Endodermal cell (in vitro differentiated cells): ENCODE measurements at regions not wholly inside any gene's neighbourhood (a gene's known extent, or its start where the extent isn't known, plus 50 kb on each side); places are given as distances from the start of the nearest gene placed in this dataset.

Experiments used
- DNase-seq: peaks from one replicate; pipeline ENCODE4 v3.0.0-alpha.2; 2017
- H3K27ac ChIP-seq: 2 replicates; pipeline ENCODE4 v1.5.1; 2013; ENCODE audit warnings: mild to moderate bottlenecking, low read depth, low read length, moderate library complexity
- H3K27me3 ChIP-seq: 2 replicates; pipeline ENCODE4 v1.6.1; 2013; ENCODE audit warnings: mild to moderate bottlenecking, low read length, moderate library complexity; ENCODE audit not compliant: insufficient read depth, control insufficient read depth, poor library complexity, severe bottlenecking
- H3K36me3 ChIP-seq: 2 replicates; pipeline ENCODE4 v1.7.0; 2013; ENCODE audit warnings: mild to moderate bottlenecking, low read length, moderate library complexity; ENCODE audit not compliant: control insufficient read depth, insufficient read depth
- H3K4me1 ChIP-seq: one replicate; pipeline ENCODE4 v1.7.0; 2013; ENCODE audit warnings: low read length; ENCODE audit not compliant: control insufficient read depth, insufficient read depth
- H3K4me3 ChIP-seq: 2 replicates; pipeline ENCODE4 v1.5.1; 2013; ENCODE audit warnings: mild to moderate bottlenecking, low read length, moderate library complexity
- H3K9ac ChIP-seq: 2 replicates; pipeline ENCODE4 v1.6.1; 2013; ENCODE audit warnings: mild to moderate bottlenecking, low read length, moderate library complexity; ENCODE audit not compliant: poor library complexity, severe bottlenecking; ENCODE audit errors: extremely low read depth
- H3K9me3 ChIP-seq: 2 replicates; pipeline ENCODE4 v1.6.1; 2013; ENCODE audit warnings: mild to moderate bottlenecking, low read length, moderate library complexity; ENCODE audit not compliant: control insufficient read depth
- H3K27ac Mint-ChIP-seq: 2 replicates; pipeline ENCODE4 v1.8.0; 2020; ENCODE audit warnings: mixed read lengths
- H3K27me3 Mint-ChIP-seq: 2 replicates; pipeline ENCODE4 v1.8.0; 2021; ENCODE audit warnings: mild to moderate bottlenecking, mixed read lengths; ENCODE audit not compliant: insufficient read depth
- H3K36me3 Mint-ChIP-seq: 2 replicates; pipeline ENCODE4 v1.8.0; 2020; ENCODE audit warnings: low read depth, mixed read lengths
- H3K4me1 Mint-ChIP-seq: 2 replicates; pipeline ENCODE4 v1.8.0; 2020; ENCODE audit warnings: mixed read lengths
- H3K4me3 Mint-ChIP-seq: 2 replicates; pipeline ENCODE4 v1.8.0; 2020; ENCODE audit warnings: mild to moderate bottlenecking, moderate library complexity, mixed read lengths
- H3K9me3 Mint-ChIP-seq: 2 replicates; pipeline ENCODE4 v1.8.0; 2020; ENCODE audit warnings: mild to moderate bottlenecking, mixed read lengths
- CTCF ChIP-seq: fragments of 200-600 bp; sonication (generic); conservative IDR thresholded peaks from 2 replicates; pipeline ENCODE4 v1.5.0; 2021; ENCODE audit warnings: antibody characterized with exemption, mild to moderate bottlenecking
- WGBS, 2 experiments: methylation state at CpG; one replicate each; pipeline versions ENCODE4 v1.1.5 to v1.1.7; 2013; ENCODE audit warnings: missing lambda C conversion rate in 2 of 2, mixed read lengths in 1 of 2; ENCODE audit not compliant: insufficient coverage in 1 of 2, insufficient read length in 1 of 2; 5-methylcytosine and 5-hydroxymethylcytosine counted together

GRCh38 chrX:46072372-46072771 is 472.8 kb downstream of the ZNF674 start:
- WGBS, 2 experiments, result 91% methylated on average over 2 of the region's 2 CpGs; no CpG with 5 or more reads in 1 of the 2 experiments
- no peaks in the 10 kb centered on the region for H3K36me3 Mint-ChIP-seq
- H3K27ac Mint-ChIP-seq, result no peak overlapping the region
- H3K4me1 ChIP-seq, result no peaks in the 10 kb centered on the region
- no peaks in the 10 kb centered on the region for H3K4me1 Mint-ChIP-seq
- peaks cover 58% of the 10 kb centered on the region for H3K9me3 Mint-ChIP-seq
- no peaks in the 10 kb centered on the region for H3K9me3 ChIP-seq
- no peaks in the 10 kb centered on the region for H3K27me3 ChIP-seq
- no peak overlapping the region for H3K9ac ChIP-seq
- H3K27ac ChIP-seq, result no peak overlapping the region
- H3K4me3 ChIP-seq, result no peak overlapping the region
- TF ChIP-seq CTCF, result no peak
- no peaks in the 10 kb centered on the region for H3K36me3 ChIP-seq
- no peak for DNase-seq
- H3K4me3 Mint-ChIP-seq, result no peak overlapping the region
- H3K27me3 Mint-ChIP-seq, result no peaks in the 10 kb centered on the region

GRCh38 chrX:46070421-46070820 is 474.8 kb downstream of the ZNF674 start:
- Histone ChIP-seq H3K36me3 (no peaks in the 10 kb centered on the region), H3K4me1 (no peaks in the 10 kb centered on the region), H3K27ac (no peak overlapping the region), H3K9ac (no peak overlapping the region), H3K27me3 (no peaks in the 10 kb centered on the region), H3K9me3 (peaks cover 7% of the 10 kb centered on the region), H3K4me3 (no peak overlapping the region)
- no peak overlapping the region for H3K4me3 Mint-ChIP-seq
- H3K36me3 Mint-ChIP-seq, result no peaks in the 10 kb centered on the region
- no peak for DNase-seq
- no peak overlapping the region for H3K27ac Mint-ChIP-seq
- H3K27me3 Mint-ChIP-seq, result no peaks in the 10 kb centered on the region
- no peaks in the 10 kb centered on the region for H3K4me1 Mint-ChIP-seq
- TF ChIP-seq CTCF, result no peak
- H3K9me3 Mint-ChIP-seq, result peaks cover 52% of the 10 kb centered on the region

GRCh38 chrX:46059316-46059715 is 485.9 kb downstream of the ZNF674 start:
- H3K27ac Mint-ChIP-seq, result no peak overlapping the region
- Histone ChIP-seq H3K9me3 (no peaks in the 10 kb centered on the region), H3K4me1 (no peaks in the 10 kb centered on the region), H3K27me3 (no peaks in the 10 kb centered on the region), H3K36me3 (no peaks in the 10 kb centered on the region), H3K9ac (no peak overlapping the region), H3K4me3 (no peak overlapping the region), H3K27ac (no peak overlapping the region)
- H3K9me3 Mint-ChIP-seq, result peaks cover 82% of the 10 kb centered on the region
- H3K27me3 Mint-ChIP-seq, result no peaks in the 10 kb centered on the region
- no peak for DNase-seq
- H3K4me3 Mint-ChIP-seq, result no peak overlapping the region
- no peaks in the 10 kb centered on the region for H3K4me1 Mint-ChIP-seq
- TF ChIP-seq CTCF, result no peak
- WGBS, 2 experiments, result 88 to 90% methylated on average over 5 to 17 of the region's 17 CpGs
- H3K36me3 Mint-ChIP-seq, result no peaks in the 10 kb centered on the region
